H54 (cell line): ENCODE measurements at regions not wholly inside any gene's neighbourhood (a gene's known extent, or its start where the extent isn't known, plus 50 kb on each side); places are given as distances from the start of the nearest gene placed in this dataset.

Experiments
- DNase-seq: peaks from one replicate; pipeline ENCODE4 v3.0.0; 2011; ENCODE audit warnings: low spot score, mixed read lengths; ENCODE audit not compliant: insufficient read length
- FAIRE-seq: peaks from 3 replicates; lab custom pipeline; 2011; peaks lifted over from hg19 to GRCh38; lab: Jason Lieb, UNC
- POLR2A ChIP-seq: IDR thresholded peaks from 2 replicates; pipeline ENCODE4 v1.6.1; 2011; ENCODE audit warnings: low read depth, mild to moderate bottlenecking, low read length

DNA sequence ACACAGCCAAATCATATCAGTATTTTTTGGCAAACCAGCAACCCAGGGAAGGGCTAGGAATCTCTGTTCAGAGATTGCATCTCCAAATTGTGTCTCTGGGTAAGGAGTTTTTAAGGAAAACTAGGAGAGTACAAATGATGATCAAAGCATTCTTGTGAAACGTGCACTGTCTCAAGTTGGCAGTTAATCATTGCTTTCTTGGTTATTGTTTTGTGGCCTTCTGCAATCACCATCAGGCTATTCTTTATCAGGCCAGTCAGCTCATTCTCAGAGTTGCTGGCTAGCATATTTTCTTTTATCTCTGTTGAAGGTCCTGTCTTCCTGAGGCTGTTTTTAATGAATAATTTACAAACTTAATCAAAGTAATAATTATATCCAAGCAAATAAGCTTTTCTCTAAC, 129.1 kb upstream of the CCDC179 start:
- DNase-seq: no peak
- no peak for TF ChIP-seq POLR2A
- no peak for FAIRE-seq

DNA sequence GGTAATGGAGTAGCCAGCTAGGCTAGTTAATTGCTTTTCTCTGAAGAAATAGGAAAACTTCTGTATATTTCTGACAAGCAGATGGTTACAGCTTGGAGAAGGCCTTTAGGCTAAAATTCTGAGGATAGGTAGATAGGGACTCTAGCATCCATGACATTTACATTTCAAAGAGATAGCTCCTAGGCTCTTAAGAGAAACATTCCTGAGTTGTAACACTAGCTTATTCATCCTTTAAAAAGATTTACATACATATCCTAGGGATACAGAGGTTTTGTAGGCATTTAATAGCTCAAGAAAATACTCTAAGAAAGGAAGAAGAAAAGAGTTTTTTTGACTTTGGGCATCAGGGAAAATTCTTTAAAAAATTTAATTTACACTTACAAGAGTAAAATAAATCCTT, 130.9 kb upstream of the CCDC179 start:
- DNase-seq: no peak
- FAIRE-seq: no peak
- TF ChIP-seq POLR2A: no peak

GRCh38 chr11:23006730-23007129, 146.5 kb upstream of the CCDC179 start:
- no peak for TF ChIP-seq POLR2A
- no peak for DNase-seq
- no peak for FAIRE-seq

GRCh38 chr11:23010790-23011335, 150.6 kb upstream of the CCDC179 start:
- DNase-seq (no peak), FAIRE-seq (no peak)
- no peak for TF ChIP-seq POLR2A

DNA sequence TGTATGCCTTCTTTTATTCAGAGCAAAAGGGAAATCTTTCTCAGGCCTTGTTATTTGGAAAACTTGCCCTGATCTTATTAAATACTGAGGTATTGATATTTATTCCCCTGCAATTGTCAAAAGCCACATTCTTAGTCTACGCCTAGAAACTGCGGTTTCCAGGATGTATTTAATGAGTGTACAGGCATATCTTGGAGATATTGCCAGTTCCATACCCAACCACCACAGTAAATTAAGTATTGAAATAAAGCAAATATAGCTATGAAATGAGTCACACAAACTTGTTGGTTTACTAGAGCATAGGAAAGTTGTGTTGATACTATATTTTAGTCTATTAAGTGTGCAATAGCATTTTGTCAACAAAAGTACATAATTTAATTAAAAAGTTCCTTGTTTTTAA, 152.7 kb upstream of the CCDC179 start:
- TF ChIP-seq POLR2A: no peak
- FAIRE-seq (no peak), DNase-seq (no peak)

DNA sequence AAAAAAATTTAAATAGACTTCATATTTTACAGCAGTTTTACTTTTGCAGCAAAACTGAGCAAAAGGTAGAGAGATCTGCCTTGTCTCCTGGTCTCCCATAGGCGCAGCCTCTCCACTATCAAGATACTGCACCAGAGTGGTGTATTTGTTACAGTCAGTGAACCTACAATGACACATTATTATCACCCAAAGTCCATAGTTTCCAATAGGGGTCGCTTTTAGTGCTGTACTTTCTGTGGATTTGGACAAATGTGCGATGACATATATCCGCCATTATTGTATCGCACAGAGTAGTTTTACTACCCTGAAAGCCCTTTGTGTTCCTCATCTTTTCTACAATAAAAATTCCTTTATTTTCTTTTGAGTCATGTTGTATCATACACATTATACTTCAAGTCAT, 153.2 kb upstream of the CCDC179 start:
- no peak for FAIRE-seq
- TF ChIP-seq POLR2A: no peak
- DNase-seq: no peak

GRCh38 chr11:23021287-23021863, 161.1 kb upstream of the CCDC179 start:
- TF ChIP-seq POLR2A: no peak
- DNase-seq (peak; percentile 9), FAIRE-seq (no peak)

GRCh38 chr11:23022854-23023253, 162.6 kb upstream of the CCDC179 start:
- no peak for FAIRE-seq
- no peak for TF ChIP-seq POLR2A
- no peak for DNase-seq

DNA sequence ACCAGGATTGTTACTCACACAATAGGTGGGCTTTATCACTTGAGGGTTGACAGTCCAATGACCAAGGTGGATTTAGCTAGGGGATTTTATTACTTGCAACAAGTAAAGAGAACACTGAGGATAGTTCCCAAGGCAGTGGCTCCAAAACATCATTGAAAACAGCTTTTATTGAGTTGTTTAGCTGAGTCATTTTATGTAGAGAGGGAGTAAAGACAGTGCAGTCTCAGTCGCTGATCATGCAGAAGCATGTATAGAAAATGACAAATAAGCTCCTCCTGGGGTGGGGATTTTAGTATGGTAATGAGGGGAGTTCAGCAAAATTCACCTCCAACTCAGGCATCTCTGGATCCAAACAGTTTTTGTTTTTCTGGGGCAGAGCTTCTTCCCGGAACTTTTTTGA, 163.0 kb upstream of the CCDC179 start:
- DNase-seq (no peak), FAIRE-seq (no peak)
- no peak for TF ChIP-seq POLR2A

DNA sequence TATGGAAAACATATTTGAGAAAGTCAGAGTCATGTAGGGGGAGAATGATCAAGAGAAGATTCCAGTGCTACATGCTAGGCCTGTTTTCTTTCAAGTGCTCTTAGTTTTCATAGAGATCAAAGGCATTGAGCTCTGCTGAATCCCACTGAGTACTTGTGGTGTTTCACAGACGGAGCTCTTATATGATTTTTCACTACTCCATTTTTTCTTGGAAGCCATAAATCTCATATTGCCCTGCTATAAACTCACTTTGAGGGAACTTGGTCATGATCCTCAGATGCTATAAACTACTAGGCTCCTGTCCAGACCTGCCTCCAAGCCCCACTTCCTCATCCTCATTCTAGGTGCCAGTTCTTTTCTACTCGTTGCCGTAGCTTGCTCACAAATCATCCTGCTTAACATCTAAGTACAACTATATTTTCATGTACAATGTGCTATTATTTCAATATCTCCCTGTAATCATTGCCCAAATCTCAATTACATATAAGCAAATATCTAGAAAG, 180.8 kb upstream of the CCDC179 start:
- FAIRE-seq (no peak), DNase-seq (no peak)
- TF ChIP-seq POLR2A: no peak

DNA sequence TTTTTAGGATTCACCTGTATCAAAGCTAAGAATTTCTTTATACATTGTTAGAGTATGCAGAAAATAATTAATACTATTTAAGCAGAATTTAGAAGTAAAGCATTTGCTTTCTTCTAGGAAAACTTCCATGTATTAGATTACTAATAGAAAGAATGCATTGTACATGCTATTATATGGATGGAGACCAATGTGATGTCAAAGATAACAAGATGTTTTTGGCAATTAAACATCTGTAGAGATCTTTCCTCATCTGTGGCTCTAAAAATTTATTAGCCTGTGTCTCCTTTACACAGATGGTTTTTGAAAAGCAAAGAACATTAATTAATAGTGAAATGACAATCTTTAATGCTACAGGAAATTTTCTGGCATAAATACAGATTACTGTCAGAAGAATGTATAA, 198.4 kb upstream of the CCDC179 start:
- DNase-seq (no peak), FAIRE-seq (no peak)
- TF ChIP-seq POLR2A: no peak

DNA sequence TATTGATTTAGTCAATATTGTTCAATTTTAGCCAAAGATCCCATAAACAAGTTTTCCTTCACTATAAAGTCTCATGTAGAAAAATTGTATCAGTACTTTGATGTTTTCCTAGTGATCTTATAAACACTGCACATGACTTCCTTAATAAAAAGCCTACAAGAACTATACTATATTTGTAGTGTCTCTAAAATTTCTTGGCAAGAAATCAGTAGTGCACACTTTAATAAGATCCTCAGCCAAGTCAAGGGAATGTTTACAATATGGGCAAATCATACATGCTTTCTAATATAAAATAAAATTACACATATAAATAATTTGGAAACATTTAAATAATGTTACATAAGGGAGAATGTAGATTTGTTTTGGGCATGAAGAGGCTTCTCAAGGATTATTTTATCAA, 203.0 kb upstream of the CCDC179 start:
- FAIRE-seq (no peak), DNase-seq (no peak)
- no peak for TF ChIP-seq POLR2A

DNA sequence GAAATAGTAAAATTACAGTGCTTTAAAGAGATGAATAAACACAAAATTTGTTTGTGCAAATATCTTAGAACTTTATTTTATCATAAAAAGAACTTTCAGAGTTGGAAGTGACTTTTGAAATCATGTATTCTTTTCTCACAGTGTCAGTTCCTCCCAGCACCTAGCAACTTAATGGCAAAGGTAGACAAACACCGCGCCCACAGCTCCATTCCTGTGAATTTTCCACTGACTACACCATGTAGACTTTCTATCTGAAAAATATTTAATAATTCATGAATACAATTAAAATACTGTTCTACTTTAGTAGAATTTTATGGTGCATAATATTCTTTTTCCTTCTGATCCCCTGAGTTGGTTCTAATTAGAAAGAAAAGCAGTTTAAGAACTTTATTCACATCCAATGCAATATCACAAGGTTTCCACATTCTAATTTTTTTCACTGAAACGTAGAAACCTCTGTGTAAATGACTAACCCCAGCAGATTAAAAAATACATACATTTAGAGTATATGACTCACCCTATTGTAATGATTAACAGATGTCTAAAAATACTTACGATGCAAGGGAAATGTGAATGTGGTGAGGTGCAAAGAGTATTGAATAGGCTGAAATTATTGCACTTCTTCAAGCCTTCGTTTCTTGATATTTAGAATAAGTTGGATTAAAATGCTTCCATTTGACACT, 218.2 kb upstream of the CCDC179 start:
- FAIRE-seq (peak; percentile 41), DNase-seq (no peak)
- no peak for TF ChIP-seq POLR2A

GRCh38 chr11:23079382-23079813, 219.1 kb upstream of the CCDC179 start:
- no peak for TF ChIP-seq POLR2A
- DNase-seq: no peak
- FAIRE-seq: peak; percentile 23

DNA sequence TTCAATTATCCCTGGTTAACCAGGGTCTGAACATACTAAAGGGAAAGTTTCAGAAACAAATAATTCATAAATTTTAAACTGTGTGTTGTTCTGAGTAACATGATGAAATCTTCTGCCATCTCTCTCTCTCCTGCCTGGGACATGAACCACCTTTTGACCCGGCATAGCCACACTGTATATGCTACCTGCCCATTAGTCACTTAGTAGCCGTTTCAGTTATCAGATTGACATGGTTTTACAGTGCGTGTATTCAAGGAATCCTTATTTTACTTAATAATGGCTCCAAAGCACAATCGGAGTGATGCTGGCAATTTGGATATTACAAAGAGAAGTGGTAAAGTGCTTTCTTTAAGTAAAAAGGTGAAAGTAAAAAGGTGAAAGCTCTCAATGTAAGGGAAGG, 227.1 kb upstream of the CCDC179 start:
- no peak for FAIRE-seq
- no peak for DNase-seq
- no peak for TF ChIP-seq POLR2A
